ENCODE measurements at regions not wholly inside any gene's neighbourhood (a gene's known extent, or its start where the extent isn't known, plus 50 kb on each side); places are given as distances from the start of the nearest gene placed in this dataset.

GRCh38 chr11:122258446-122259194 lies 142.6 kb upstream of the BLID start:
- TF ChIP-seq CTCF (conservative IDR thresholded peaks at IDR 0.05): no peak
- no peak for TF ChIP-seq ZFX (IDR thresholded peaks at IDR 0.05)
- H3K27ac ChIP-seq: no peak overlapping the region

- no peak overlapping the region for H3K27ac ChIP-seq
- TF ChIP-seq ZFX (IDR thresholded peaks at IDR 0.05) (no peak), CTCF (conservative IDR thresholded peaks at IDR 0.05) (no peak)
Observed at GRCh38 chr11:122253589-122254231, 137.7 kb upstream of the BLID start.

DNA sequence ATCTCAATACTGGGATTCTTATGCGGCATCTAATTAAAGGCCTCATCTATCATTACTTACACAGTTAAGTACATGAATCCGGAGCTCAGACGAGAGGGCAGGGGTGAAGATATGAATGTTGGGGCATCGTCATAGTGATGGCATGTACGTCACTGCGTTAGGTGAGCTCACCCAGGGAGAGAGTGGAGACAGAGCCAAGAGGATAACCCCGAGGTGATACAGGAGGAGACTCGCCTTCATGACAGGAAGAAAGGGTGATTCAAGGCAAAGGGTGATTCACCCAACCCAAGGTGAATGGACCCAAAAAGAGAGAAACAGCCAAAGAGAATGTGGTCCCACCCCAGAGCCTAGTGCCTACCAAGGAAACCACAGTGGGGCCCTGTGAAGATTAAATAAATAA lies 132.9 kb upstream of the BLID start:
- no peak for TF ChIP-seq CTCF (conservative IDR thresholded peaks at IDR 0.05)
- TF ChIP-seq ZFX (IDR thresholded peaks at IDR 0.05): no peak
- H3K27ac ChIP-seq: no peak overlapping the region

DNA sequence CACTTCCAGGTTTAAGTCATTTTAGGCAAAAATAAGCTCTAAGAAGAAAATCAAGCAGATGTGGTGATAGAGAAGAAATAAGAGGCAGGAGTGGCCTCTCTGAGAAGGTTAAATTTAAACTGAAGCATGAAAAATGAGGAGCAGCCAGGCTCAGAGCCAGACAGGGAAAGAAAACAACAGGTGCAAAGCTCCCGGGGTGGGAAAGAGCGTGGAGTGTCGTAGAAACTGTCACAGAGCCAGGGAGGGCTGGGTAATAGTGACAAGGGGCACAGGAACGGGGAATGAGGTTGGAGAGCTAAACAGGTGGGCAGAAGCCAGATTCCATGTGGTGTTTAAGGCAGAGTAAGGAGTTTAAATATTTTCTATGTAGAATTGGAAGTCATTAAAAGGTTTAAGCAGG lies 132.1 kb upstream of the BLID start:
- no peak for TF ChIP-seq CTCF (conservative IDR thresholded peaks at IDR 0.05)
- no peak for TF ChIP-seq ZFX (IDR thresholded peaks at IDR 0.05)
- H3K27ac ChIP-seq: no peak overlapping the region

DNA sequence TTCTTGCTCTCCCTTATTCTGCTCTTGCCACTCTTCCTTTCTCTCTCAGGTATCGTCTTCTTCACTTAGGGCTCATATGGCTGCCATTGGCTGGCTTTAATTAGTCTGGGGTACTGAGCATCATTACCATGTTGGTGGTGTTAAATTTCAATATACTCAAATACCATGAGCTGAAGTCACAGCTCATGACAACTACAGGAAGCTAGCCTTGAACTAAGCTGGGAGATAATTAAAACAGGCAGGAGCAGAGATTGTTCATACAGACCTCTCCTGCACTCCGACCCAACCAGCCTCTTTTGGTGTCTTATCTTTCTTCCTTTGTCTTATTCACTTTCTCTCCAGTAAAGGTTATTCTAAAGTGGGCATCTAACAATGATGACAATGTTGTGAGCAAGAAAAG lies 130.9 kb upstream of the BLID start:
- H3K27ac ChIP-seq: no peak overlapping the region
- TF ChIP-seq ZFX (IDR thresholded peaks at IDR 0.05) (no peak), CTCF (conservative IDR thresholded peaks at IDR 0.05) (no peak)

DNA sequence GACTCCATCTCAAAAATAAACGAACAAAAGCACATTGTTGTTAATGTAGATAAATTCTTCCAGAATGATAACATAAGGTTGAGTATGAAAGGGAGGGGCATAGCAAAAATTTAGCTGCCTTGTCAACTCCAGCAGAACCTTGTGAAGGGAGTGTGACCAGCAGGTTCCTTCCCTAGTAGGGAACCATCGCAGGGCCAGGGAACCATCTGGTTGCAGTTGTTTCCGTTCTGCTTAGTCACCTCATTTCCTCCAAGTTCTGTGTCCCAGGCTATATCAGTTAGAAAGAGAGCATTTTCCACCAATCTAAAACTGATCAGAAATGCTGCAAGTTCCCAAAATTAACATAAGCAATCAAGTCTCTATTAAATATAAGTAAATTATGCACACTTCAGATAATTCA lies 126.7 kb upstream of the BLID start:
- no peak overlapping the region for H3K27ac ChIP-seq

More for the DNA sequence above, 126.7 kb upstream of the BLID start:
- TF ChIP-seq CTCF (conservative IDR thresholded peaks at IDR 0.05): no peak
- TF ChIP-seq ZFX (IDR thresholded peaks at IDR 0.05): no peak

All from C4-2B (cell line).